MCF 10A (cell line): ENCODE measurements at regions not wholly inside any gene's neighbourhood (a gene's known extent, or its start where the extent isn't known, plus 50 kb on each side); places are given as distances from the start of the nearest gene placed in this dataset.

Experiments
- BruUV-seq: library from RNA; stranded (reverse); fragments of 400-500 nt; replicated peaks from 2 replicates; lab custom pipeline; 2021; lab: Mats Ljungman, UMichigan
- CTCF ChIA-PET: fragments of 300-600 bp; sonication (Branson Sonifier 250); formaldehyde crosslinking; extraction: SDS; loops from one replicate; lab custom pipeline; 2021; ENCODE audit warnings: antibody characterized with exemption, inconsistent platforms; lab: Yijun Ruan, JAX
- POLR2A ChIA-PET: fragments of 300-600, 350-650 bp; sonication (Branson Sonifier 250); formaldehyde crosslinking; extraction: SDS; loops from one replicate; lab custom pipeline; 2020; ENCODE audit warnings: antibody characterized with exemption, inconsistent platforms; lab: Yijun Ruan, JAX
- DNase-seq: peaks from one replicate; pipeline ENCODE4 v3.0.0-alpha.2; 2018; ENCODE audit not compliant: unreplicated experiment
- H3K27ac Mint-ChIP-seq: one replicate; pipeline ENCODE4 v1.8.0; 2022; ENCODE audit warnings: mild to moderate bottlenecking, low read depth, mixed read lengths; ENCODE audit not compliant: unreplicated experiment
- H3K27me3 Mint-ChIP-seq: one replicate; pipeline ENCODE4 v1.8.0; 2022; ENCODE audit warnings: mixed read lengths; ENCODE audit not compliant: insufficient read depth, unreplicated experiment
- H3K36me3 Mint-ChIP-seq: one replicate; pipeline ENCODE4 v1.8.0; 2022; ENCODE audit warnings: mild to moderate bottlenecking, moderate library complexity, mixed read lengths; ENCODE audit not compliant: insufficient read depth, unreplicated experiment
- H3K4me1 Mint-ChIP-seq: one replicate; pipeline ENCODE4 v1.8.0; 2022; ENCODE audit warnings: mixed read lengths; ENCODE audit not compliant: insufficient read depth, unreplicated experiment
- H3K4me3 Mint-ChIP-seq: one replicate; pipeline ENCODE4 v1.8.0; 2022; ENCODE audit warnings: mild to moderate bottlenecking, moderate library complexity, mixed read lengths; ENCODE audit not compliant: unreplicated experiment
- H3K9me3 Mint-ChIP-seq: one replicate; pipeline ENCODE4 v1.8.0; 2022; ENCODE audit warnings: mixed read lengths; ENCODE audit not compliant: unreplicated experiment
- CTCF ChIP-seq: fragments of 200-600 bp; IDR thresholded peaks from one replicate; pipeline ENCODE4 v1.8.0; 2022; ENCODE audit warnings: antibody characterized with exemption, mild to moderate bottlenecking; ENCODE audit not compliant: unreplicated experiment
- intact Hi-C: fragments of 100-400 bp; cut with micrococcal nuclease; formaldehyde crosslinking; loops from 2 replicates; pipeline ENCODE4 v1.14.1; 2022

DNA sequence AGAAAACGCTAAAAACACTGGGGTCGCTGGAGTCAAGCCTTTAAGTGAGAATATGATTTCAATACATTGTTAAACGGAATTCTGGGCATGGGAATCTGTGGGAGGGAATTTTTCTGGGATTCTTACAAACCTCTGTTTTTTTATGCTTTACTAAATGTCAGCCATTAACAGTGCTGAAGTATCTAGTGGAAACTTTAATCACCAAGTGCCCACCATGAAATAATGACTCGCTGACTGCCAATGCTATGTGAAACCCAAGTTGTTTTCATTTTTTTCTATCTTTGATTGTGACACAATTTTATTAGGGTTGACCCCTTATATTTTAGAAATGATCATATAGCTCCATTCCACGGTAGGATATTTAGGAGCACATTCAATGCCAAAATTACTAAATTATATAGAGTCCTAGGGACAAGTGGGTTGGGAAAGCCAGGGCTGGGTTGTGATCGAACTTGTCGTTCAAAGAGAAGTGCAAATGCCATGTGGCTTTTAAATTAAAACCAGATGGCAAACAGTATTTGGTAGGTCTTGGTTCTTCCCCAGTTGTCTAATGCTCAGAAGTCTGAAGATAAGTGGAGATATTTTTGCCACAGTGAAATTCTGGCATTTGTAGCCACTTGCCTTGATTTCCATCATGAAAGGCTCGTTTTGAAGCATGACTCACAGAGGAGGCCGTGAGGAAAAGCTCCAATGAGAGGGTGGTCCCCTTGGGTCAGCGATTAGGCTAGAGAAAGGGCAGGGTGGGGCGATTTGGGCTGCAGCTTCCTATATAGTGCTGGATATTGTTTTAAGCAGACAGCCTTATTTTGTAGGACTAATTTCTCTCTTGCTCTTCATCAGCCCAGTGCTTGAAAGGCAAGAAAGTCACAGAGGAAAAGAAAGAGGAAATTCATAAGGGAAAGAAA, 254.4 kb upstream of the JAG1 start:
- Mint-ChIP-seq H3K27ac (no peak overlapping the region), H3K4me1 (peaks cover 17% of the 10 kb centered on the region), H3K36me3 (no peaks in the 10 kb centered on the region), H3K9me3 (peaks cover 14% of the 10 kb centered on the region), H3K4me3 (no peak overlapping the region), H3K27me3 (no peaks in the 10 kb centered on the region)
- POLR2A ChIA-PET: interaction anchor here (0.7 to 2.7 kb wide), 3 partner anchors 25 to 1502 kb away, joined by 3 to 10 read pairs (median 3); no protein-coding TSS in a partner anchor
- intact Hi-C loops: loop anchor here (10.0 kb wide), 2 partner anchors 253 to 347 kb away; partner anchors contain the start of gene JAG1
- CTCF ChIA-PET: interaction anchor here (0.5 to 0.9 kb wide), 5 partner anchors 11 to 932 kb away, joined by 3 to 4 read pairs (median 3); no protein-coding TSS in a partner anchor
- DNase-seq: no peak
- BruUV-seq: no TSS peak
- TF ChIP-seq CTCF: no peak

DNA sequence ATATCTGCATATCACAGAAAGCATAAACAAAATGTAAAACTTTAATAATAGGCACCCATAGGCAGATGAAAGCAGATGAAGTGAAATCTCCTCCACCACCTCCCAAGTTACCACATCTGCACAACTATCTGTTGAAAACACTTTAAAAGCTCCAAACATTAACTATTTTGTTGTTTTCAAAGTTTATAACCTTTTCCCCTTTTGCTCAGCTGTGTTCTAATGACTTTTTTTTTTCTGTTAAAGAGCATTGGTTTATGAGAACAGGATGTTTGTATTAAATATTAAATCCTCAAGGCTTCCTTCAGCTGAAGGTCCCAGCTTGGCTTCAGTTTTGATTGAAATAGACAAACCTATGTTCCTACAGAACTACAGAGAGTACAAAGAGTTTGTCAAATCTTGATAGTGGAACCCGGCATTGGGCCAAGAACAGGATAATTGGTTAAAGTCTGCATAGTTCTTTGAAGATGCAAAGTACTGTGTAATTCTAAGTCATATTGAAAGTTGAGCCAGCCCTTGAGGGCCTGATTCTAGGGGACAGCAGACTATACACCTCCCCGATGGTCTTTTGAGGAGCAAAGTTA, 255.1 kb upstream of the JAG1 start:
- H3K4me1 Mint-ChIP-seq: peaks cover 14% of the 10 kb centered on the region
- ChIA-PET CTCF (interaction anchor here (0.6 to 0.9 kb wide), 2 partner anchors 10 to 932 kb away, joined by 3 read pairs; no protein-coding TSS in a partner anchor), POLR2A (interaction anchor here (0.7 kb wide), 1 partner anchor 1501 kb away, joined by 3 read pairs; no protein-coding TSS in a partner anchor)
- no TSS peak for BruUV-seq
- H3K27me3 Mint-ChIP-seq: no peaks in the 10 kb centered on the region
- no peak overlapping the region for H3K27ac Mint-ChIP-seq
- no peak for TF ChIP-seq CTCF
- no peak overlapping the region for H3K4me3 Mint-ChIP-seq
- DNase-seq: no peak
- intact Hi-C loops: loop anchor here (10.0 kb wide), 2 partner anchors 254 to 346 kb away; partner anchors contain the start of gene JAG1
- no peaks in the 10 kb centered on the region for H3K36me3 Mint-ChIP-seq
- H3K9me3 Mint-ChIP-seq: peaks cover 14% of the 10 kb centered on the region

GRCh38 chr20:10935658-10936402, 262.0 kb upstream of the JAG1 start:
- Mint-ChIP-seq H3K36me3 (no peaks in the 10 kb centered on the region), H3K4me1 (peaks cover 14% of the 10 kb centered on the region), H3K4me3 (no peak overlapping the region), H3K9me3 (peaks cover 7% of the 10 kb centered on the region), H3K27me3 (no peaks in the 10 kb centered on the region), H3K27ac (no peak overlapping the region)
- no TSS peak for BruUV-seq
- CTCF ChIA-PET: interaction anchor here (0.7 kb wide), 1 partner anchor 17 kb away, joined by 3 read pairs; no protein-coding TSS in a partner anchor
- no peak for DNase-seq
- POLR2A ChIA-PET: interaction anchor here (0.7 to 1.4 kb wide), 4 partner anchors 11 to 261 kb away, joined by 3 to 6 read pairs (median 3); no protein-coding TSS in a partner anchor
- intact Hi-C loops: no loop called here
- no peak for TF ChIP-seq CTCF
